ENCODE measurements at regions not wholly inside any gene's neighbourhood (a gene's known extent, or its start where the extent isn't known, plus 50 kb on each side); places are given as distances from the start of the nearest gene placed in this dataset.
A peak's percentile ranks its signal among the peaks of the same experiment; 100 is the strongest.

DNA sequence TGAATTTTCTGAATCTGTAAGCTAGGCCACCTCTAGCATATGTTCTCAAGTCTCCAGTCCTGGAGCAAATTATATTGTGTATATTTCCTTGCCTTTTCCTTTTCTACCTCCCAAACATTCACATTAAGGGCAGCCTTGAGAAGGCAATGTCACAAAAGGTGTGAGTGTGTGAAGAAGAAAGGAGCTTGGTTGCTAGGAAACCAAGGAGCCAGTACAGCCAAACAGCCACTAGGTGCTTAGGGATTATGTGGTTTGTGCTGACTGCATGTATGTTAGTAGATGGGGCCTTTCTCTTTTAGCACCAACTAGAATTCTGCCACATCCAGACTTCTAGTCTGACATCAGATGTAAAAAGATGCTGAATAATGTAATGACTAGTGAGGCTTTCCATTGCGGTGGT is 118.8 kb upstream of the DAZL start:
- DNase-seq (ENCODE audit: extremely low read depth, low read depth), result no peak
- TF ChIP-seq, protein P1, sequence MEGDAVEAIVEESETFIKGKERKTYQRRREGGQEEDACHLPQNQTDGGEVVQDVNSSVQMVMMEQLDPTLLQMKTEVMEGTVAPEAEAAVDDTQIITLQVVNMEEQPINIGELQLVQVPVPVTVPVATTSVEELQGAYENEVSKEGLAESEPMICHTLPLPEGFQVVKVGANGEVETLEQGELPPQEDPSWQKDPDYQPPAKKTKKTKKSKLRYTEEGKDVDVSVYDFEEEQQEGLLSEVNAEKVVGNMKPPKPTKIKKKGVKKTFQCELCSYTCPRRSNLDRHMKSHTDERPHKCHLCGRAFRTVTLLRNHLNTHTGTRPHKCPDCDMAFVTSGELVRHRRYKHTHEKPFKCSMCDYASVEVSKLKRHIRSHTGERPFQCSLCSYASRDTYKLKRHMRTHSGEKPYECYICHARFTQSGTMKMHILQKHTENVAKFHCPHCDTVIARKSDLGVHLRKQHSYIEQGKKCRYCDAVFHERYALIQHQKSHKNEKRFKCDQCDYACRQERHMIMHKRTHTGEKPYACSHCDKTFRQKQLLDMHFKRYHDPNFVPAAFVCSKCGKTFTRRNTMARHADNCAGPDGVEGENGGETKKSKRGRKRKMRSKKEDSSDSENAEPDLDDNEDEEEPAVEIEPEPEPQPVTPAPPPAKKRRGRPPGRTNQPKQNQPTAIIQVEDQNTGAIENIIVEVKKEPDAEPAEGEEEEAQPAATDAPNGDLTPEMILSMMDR (IDR thresholded peaks at IDR 0.05; ENCODE audit: low read depth, low read length, missing control alignments), result peak; percentile 18
- no peak overlapping the region for H3K4me3 ChIP-seq (replicated peaks; ENCODE audit: low read depth, low read length)

DNA sequence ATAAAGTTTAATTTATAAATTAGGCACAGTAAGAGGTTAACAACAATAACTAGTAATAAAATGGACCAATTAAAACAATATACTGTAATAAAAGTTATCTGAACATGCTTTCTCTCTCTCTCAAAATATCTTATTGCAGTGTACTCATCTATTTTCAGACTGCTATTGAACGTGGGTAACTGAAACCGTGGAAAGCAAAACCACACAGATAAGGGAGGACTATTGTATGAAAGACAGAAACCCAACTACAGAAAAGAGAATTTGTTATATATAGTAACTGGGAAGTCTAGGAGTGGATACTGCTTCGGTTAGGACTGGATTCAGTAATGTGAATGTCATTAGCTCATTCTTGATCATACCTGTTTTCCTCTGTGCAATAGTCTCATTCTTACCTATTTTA is 119.3 kb upstream of the DAZL start:
- TF ChIP-seq, protein P1 (IDR thresholded peaks at IDR 0.05; ENCODE audit: low read depth, low read length, missing control alignments), result no peak
- no peak overlapping the region for H3K4me3 ChIP-seq (replicated peaks; ENCODE audit: low read depth, low read length)
- DNase-seq (ENCODE audit: extremely low read depth, low read depth), result no peak

DNA sequence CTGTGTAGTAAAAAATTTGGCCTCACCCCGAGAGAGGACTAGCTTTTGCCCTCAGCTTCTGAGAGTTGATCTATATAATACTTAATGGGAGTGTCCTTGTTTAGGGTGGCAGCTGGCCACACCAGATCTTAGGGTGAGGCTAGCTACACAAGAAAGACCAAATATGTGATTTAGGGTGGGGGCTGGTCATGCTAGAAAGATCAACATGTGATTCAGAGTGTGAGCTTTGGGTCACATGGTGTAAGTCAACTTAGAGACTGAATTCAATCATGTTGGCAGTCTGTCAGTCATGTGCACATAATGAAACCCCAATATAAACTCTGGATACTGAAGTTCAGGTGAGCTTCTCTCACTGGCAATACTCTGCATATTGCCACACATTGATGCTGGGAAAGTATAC is 120.7 kb upstream of the DAZL start:
- no peak overlapping the region for H3K4me3 ChIP-seq (replicated peaks; ENCODE audit: low read depth, low read length)
- DNase-seq (ENCODE audit: extremely low read depth, low read depth), result no peak
- TF ChIP-seq, protein P1 (IDR thresholded peaks at IDR 0.05; ENCODE audit: low read depth, low read length, missing control alignments), result no peak

DNA sequence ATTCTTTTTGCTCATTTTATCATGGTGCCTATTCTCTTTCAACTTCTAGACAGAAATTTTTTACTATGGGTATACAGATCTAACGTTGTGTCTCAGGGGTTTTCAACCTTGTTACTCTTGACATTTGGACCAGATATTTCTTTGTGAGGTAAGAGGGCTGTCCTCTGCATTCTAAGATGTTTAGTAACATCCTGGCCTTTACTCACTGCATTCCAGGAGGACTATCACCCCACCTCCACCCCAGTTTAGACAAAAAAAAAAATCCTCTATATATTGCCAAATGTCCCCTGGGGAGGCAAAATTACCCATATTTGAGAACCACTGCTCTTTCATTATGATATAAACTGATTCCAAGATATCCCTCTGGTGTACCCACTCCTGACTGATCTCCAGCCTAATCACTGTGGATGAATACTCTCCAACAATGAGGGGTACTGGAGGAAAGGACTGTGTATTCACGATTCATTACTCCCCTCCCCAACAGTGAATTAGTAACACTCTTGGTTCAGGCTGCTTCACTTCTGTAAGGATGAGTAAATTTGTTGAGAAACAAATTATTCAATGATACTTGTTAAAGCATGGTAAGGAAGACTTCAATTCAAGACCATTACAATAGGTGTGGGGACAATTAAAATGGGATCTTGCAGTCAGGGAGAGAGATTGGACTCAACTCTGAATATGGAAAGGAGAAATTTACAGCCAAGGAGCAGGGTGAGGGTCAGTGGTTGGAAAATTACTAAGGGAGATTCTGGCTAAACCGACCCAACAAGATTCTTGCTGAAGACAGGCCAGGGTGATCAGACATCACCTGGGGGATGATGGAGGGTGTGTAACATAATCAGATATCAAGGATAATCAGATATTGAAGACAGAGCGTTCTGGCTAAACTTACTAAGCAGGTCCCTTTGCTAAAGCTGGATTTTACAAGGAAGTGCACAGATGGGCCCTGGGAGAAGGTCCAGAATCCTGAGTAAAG is 123.8 kb upstream of the DAZL start:
- no peak overlapping the region for H3K4me3 ChIP-seq (replicated peaks; ENCODE audit: low read depth, low read length)
- TF ChIP-seq, protein P1 (IDR thresholded peaks at IDR 0.05; ENCODE audit: low read depth, low read length, missing control alignments), result no peak
- DNase-seq (ENCODE audit: extremely low read depth, low read depth), result no peak

DNA sequence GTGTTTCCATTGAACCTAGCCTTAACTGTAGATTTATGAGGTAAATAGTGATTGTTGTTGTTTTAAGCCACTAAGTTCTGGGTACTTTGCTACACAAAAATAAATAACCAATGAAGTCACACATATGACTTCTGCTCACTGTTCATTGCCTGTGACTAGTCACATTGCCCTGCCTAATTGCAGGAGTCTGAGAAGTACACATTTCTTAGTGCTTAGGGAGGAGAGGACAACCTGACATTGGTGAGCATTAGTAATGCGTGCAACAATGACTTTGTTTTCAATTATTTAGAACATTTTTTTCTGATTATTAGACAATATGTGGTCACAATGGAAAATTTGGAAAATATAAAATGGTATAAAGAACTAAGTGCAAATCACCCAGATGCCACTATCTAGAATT is 133.2 kb upstream of the DAZL start:
- TF ChIP-seq, protein P1 (IDR thresholded peaks at IDR 0.05; ENCODE audit: low read depth, low read length, missing control alignments), result no peak

DNA sequence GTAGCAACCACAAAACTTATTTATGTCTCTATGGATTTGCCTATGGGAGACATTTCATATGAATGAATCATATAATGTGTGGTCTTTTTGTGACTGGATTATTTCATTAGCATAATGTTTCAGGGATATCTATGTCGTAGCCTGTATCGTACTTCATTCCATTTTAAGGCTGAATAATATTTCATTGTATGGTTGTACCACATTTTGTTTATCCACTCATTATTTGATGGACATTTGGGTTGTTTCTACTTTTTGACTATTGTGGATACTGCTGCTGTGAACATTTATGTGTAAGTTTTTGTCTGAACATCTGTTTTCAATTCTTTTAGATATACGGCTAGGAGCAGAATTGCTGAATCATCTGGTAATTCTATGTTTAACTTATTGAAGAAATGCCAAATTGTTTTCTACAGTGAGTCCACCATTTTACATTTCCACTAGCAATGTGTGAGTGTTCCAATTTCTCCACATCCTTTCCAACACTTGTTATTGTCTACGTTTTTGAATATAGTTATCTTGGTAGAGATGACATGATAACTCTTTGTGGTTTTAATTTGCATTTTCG is 134.4 kb upstream of the DAZL start:
- peak; percentile 59 for DNase-seq (ENCODE audit: extremely low read depth, low read depth)
- H3K4me3 ChIP-seq (replicated peaks; ENCODE audit: low read depth, low read length), result no peak overlapping the region
- TF ChIP-seq, protein P1 (IDR thresholded peaks at IDR 0.05; ENCODE audit: low read depth, low read length, missing control alignments), result no peak

More for the DNA sequence above, 133.2 kb upstream of the DAZL start:
- DNase-seq (ENCODE audit: extremely low read depth, low read depth), result no peak
- H3K4me3 ChIP-seq (replicated peaks; ENCODE audit: low read depth, low read length), result no peak overlapping the region
